ENCODE measurements at regions not wholly inside any gene's neighbourhood (a gene's known extent, or its start where the extent isn't known, plus 50 kb on each side); places are given as distances from the start of the nearest gene placed in this dataset.
A peak's percentile ranks its signal among the peaks of the same experiment; 100 is the strongest.

GRCh38 chr2:41943159-41943558 is 104.7 kb upstream of the PKDCC start:
- DNase-seq = no peak

GRCh38 chr2:41944220-41944880 is 103.5 kb upstream of the PKDCC start:
- no peak for DNase-seq

- DNase-seq = no peak
Observed at GRCh38 chr2:41947701-41948396, 100.0 kb upstream of the PKDCC start.

- no peak for DNase-seq
Observed at GRCh38 chr2:41948397-41948763, 99.4 kb upstream of the PKDCC start.

GRCh38 chr2:41949091-41949882 is 98.5 kb upstream of the PKDCC start:
- no peak for DNase-seq

GRCh38 chr2:41949883-41950665 is 97.7 kb upstream of the PKDCC start:
- DNase-seq = no peak

- DNase-seq = no peak
Observed at GRCh38 chr2:41950666-41950960, 97.2 kb upstream of the PKDCC start.

- DNase-seq = no peak
Observed at GRCh38 chr2:41954304-41955291, 93.2 kb upstream of the PKDCC start.

- peak in 1 of 3 experiments; percentile 45 for DNase-seq
Observed at GRCh38 chr2:41955316-41956043, 92.3 kb upstream of the PKDCC start.

- no peak for DNase-seq
Observed at GRCh38 chr2:41957431-41957830, 90.4 kb upstream of the PKDCC start.

GRCh38 chr2:41958251-41958650 is 89.6 kb upstream of the PKDCC start:
- no peak for DNase-seq

- no peak for DNase-seq
Observed at GRCh38 chr2:41958775-41959174, 89.0 kb upstream of the PKDCC start.

- DNase-seq = no peak
Observed at GRCh38 chr2:41959760-41960159, 88.1 kb upstream of the PKDCC start.

- DNase-seq = no peak
Observed at GRCh38 chr2:41962922-41963622, 84.7 kb upstream of the PKDCC start.

- DNase-seq = peak; percentile 56 to 83 (median 80)
Observed at GRCh38 chr2:41963661-41964525, 83.9 kb upstream of the PKDCC start.

- DNase-seq = no peak
Observed at GRCh38 chr2:41965173-41965908, 82.5 kb upstream of the PKDCC start.

- no peak for DNase-seq
Observed at GRCh38 chr2:41965909-41966295, 81.9 kb upstream of the PKDCC start.

- DNase-seq = no peak
Observed at GRCh38 chr2:41966431-41966893, 81.4 kb upstream of the PKDCC start.

- DNase-seq = no peak
Observed at GRCh38 chr2:41966920-41967319, 80.9 kb upstream of the PKDCC start.

Data from NCI-H1417 (cell line).